WI38 (cell line): ENCODE measurements at regions not wholly inside any gene's neighbourhood (a gene's known extent, or its start where the extent isn't known, plus 50 kb on each side); places are given as distances from the start of the nearest gene placed in this dataset.

Experiments used
- H3K4me3 ChIP-seq: 2 replicates; pipeline ENCODE4 v1.5.1; 2011; ENCODE audit warnings: low read depth, mild to moderate bottlenecking, control low read depth, low read length
- TF ChIP-seq, protein P1 (sequence below): IDR thresholded peaks from 2 replicates; pipeline ENCODE4 v1.5.1; 2012; ENCODE audit warnings: low read depth, mild to moderate bottlenecking, control low read depth, low read length

GRCh38 chr12:39105111-39105510 is 199.7 kb upstream of the CPNE8 start:
- TF ChIP-seq, protein P1, sequence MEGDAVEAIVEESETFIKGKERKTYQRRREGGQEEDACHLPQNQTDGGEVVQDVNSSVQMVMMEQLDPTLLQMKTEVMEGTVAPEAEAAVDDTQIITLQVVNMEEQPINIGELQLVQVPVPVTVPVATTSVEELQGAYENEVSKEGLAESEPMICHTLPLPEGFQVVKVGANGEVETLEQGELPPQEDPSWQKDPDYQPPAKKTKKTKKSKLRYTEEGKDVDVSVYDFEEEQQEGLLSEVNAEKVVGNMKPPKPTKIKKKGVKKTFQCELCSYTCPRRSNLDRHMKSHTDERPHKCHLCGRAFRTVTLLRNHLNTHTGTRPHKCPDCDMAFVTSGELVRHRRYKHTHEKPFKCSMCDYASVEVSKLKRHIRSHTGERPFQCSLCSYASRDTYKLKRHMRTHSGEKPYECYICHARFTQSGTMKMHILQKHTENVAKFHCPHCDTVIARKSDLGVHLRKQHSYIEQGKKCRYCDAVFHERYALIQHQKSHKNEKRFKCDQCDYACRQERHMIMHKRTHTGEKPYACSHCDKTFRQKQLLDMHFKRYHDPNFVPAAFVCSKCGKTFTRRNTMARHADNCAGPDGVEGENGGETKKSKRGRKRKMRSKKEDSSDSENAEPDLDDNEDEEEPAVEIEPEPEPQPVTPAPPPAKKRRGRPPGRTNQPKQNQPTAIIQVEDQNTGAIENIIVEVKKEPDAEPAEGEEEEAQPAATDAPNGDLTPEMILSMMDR = no peak
- no peak overlapping the region for H3K4me3 ChIP-seq

GRCh38 chr12:39103552-39104165 is 198.3 kb upstream of the CPNE8 start:
- no peak overlapping the region for H3K4me3 ChIP-seq
- TF ChIP-seq, protein P1 = peak; percentile 18; the same call in 1 of the 2 replicates

GRCh38 chr12:39102474-39103209 is 197.3 kb upstream of the CPNE8 start:
- H3K4me3 ChIP-seq = no peak overlapping the region
- TF ChIP-seq, protein P1 = no peak

GRCh38 chr12:39095636-39096330 is 190.4 kb upstream of the CPNE8 start:
- TF ChIP-seq, protein P1 = no peak
- no peak overlapping the region for H3K4me3 ChIP-seq

DNA sequence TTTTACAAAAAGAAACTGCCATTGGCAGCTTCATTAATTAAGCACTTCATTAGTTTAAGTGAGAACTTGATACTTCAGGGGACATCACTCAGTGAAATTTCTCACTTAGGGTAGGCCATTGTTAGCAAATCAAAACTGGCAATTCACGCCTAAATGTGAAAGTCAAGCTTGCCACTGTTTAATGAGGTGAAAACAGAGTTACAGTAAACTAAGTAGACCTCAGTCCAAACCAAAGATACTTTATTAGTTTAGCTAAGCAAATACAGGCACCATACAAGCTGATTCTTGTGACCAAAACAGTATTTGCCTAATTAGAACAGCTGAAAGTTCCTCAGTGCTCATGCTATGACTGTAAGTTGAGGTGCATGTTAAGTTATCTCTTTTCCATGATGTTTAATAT is 176.5 kb upstream of the CPNE8 start:
- TF ChIP-seq, protein P1 = no peak
- H3K4me3 ChIP-seq = no peak overlapping the region

DNA sequence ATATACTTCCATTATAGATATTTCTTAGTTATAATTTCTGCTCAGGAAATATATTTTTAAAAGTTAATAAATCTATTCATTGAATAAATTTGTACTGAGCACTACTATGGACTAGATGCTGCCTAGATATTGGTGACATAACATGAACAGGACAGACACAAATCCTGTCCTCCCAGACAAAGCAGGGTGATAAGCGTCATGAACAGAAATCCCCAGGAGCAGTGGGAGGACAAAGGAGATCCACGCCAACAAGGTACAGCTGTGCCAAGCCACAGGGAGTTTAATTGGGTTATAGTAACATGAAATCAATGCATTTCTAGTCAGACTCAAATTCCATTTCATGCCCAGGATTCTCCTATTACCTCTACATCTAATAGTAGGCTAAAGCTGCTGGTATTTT is 171.8 kb upstream of the CPNE8 start:
- no peak overlapping the region for H3K4me3 ChIP-seq
- TF ChIP-seq, protein P1 = no peak

- no peak overlapping the region for H3K4me3 ChIP-seq
- TF ChIP-seq, protein P1 = no peak
Observed at GRCh38 chr12:39074063-39074462, 168.7 kb upstream of the CPNE8 start.
